OCI-LY7 (cell line): ENCODE measurements at regions not wholly inside any gene's neighbourhood (a gene's known extent, or its start where the extent isn't known, plus 50 kb on each side); places are given as distances from the start of the nearest gene placed in this dataset.

Experiments used
- BruUV-seq: library from RNA; stranded (reverse); fragments of 400-500 nt; replicated peaks from 2 replicates; lab custom pipeline; 2021; lab: Mats Ljungman, UMichigan
- CTCF ChIA-PET: fragments of 300-600 bp; sonication (Branson Sonifier 250); formaldehyde crosslinking; loops from one replicate; lab custom pipeline; 2022; ENCODE audit warnings: antibody characterized with exemption; ENCODE audit not compliant: unreplicated experiment; lab: Charles Lee
- POLR2A ChIA-PET: fragments of 300-600 bp; sonication (Branson Sonifier 250); formaldehyde crosslinking; loops from one replicate; lab custom pipeline; 2022; ENCODE audit warnings: antibody characterized with exemption; lab: Charles Lee
- DNase-seq: peaks from one replicate; pipeline ENCODE4 v3.0.0-alpha.2; 2015; ENCODE audit warnings: low spot score
- H2AFZ ChIP-seq: fragments of 200-600 bp; sonication (generic), shearing (Covaris generic); 2 replicates; pipeline ENCODE4 v1.6.1; 2014; ENCODE audit warnings: mild to moderate bottlenecking, antibody characterized with exemption, low read length, moderate library complexity
- H3K27ac ChIP-seq: fragments of 200-600 bp; sonication (generic); 2 replicates; pipeline ENCODE4 v1.5.1; 2014; ENCODE audit warnings: mixed run types, low read depth, mild to moderate bottlenecking, moderate library complexity, low read length, inconsistent platforms; ENCODE audit not compliant: poor library complexity, severe bottlenecking
- H3K36me3 ChIP-seq: fragments of 200-600 bp; sonication (generic); 2 replicates; pipeline ENCODE4 v1.6.1; 2014; ENCODE audit warnings: mild to moderate bottlenecking, antibody characterized with exemption, low read length, moderate library complexity, mixed read lengths; ENCODE audit not compliant: insufficient read depth
- H3K4me1 ChIP-seq: fragments of 200-600 bp; sonication (generic); 2 replicates; pipeline ENCODE4 v1.5.1; 2014; ENCODE audit warnings: mild to moderate bottlenecking, low read length; ENCODE audit not compliant: insufficient read depth, poor library complexity, severe bottlenecking
- H3K4me2 ChIP-seq: fragments of 200-600 bp; sonication (generic); 2 replicates; pipeline ENCODE4 v1.6.1; 2014; ENCODE audit warnings: mild to moderate bottlenecking, low read length
- H3K4me3 ChIP-seq: fragments of 200-600 bp; sonication (generic); 2 replicates; pipeline ENCODE4 v1.5.1; 2014; ENCODE audit warnings: mild to moderate bottlenecking, low read depth, low read length; ENCODE audit not compliant: poor library complexity, severe bottlenecking
- H3K79me2 ChIP-seq: fragments of 200-600 bp; sonication (generic); 2 replicates; pipeline ENCODE4 v1.6.1; 2016; ENCODE audit warnings: low read depth, mild to moderate bottlenecking, low read length, moderate library complexity, mixed read lengths; ENCODE audit not compliant: insufficient read depth
- H3K9me2 ChIP-seq: fragments of 200-600 bp; sonication (generic); 2 replicates; pipeline ENCODE4 v1.6.1; 2016; ENCODE audit warnings: mild to moderate bottlenecking, low read length, mixed read lengths; ENCODE audit not compliant: insufficient read depth
- H3K9me3 ChIP-seq: fragments of 200-600 bp; sonication (generic); 2 replicates; pipeline ENCODE4 v1.6.1; 2014; ENCODE audit warnings: mild to moderate bottlenecking, mixed run types, low read length, mixed read lengths
- H4K20me1 ChIP-seq: fragments of 200-600 bp; sonication (generic); 2 replicates; pipeline ENCODE4 v1.6.1; 2014; ENCODE audit warnings: mild to moderate bottlenecking, antibody characterized with exemption, low read length, moderate library complexity, mixed read lengths; ENCODE audit not compliant: insufficient read depth
- EZH2phosphoT487 ChIP-seq: fragments of 200-600 bp; sonication (generic); IDR thresholded peaks from 2 replicates; pipeline ENCODE4 v1.6.1; 2018; ENCODE audit warnings: low read depth, borderline replicate concordance, mild to moderate bottlenecking, mixed run types, antibody characterized with exemption, low read length, moderate library complexity, mixed read lengths
- intact Hi-C: fragments of 100-400 bp; cut with micrococcal nuclease; formaldehyde crosslinking; loops from one replicate; pipeline ENCODE4 v1.10.0; 2022; ENCODE audit not compliant: unreplicated experiment
- TF ChIP-seq, protein P1 (sequence below): fragments of 200-600 bp; sonication (generic); conservative IDR thresholded peaks from 2 replicates; pipeline ENCODE4 v1.5.1; 2014; ENCODE audit warnings: mild to moderate bottlenecking, antibody characterized with exemption, low read length, moderate library complexity, mixed read lengths

DNA sequence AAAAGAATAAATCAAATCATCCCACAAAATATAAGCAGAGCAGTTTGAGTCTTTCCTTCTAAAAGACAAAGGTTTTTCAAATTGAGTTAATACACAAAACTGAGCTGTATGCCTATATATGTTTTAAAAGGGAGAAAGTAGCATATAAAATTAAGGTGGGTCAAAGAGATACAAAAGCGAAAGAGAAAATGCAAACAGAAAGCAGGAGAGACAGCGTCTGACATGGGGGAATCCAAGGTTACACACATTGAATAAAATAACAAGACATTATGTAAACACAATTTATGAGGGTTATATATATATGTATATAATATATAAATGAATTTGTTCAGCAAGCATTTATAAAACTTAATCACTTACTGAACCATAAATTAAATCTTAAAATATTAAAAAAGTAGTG lies 276.1 kb upstream of the LCORL start:
- no peak for TF ChIP-seq EZH2phosphoT487
- TF ChIP-seq, protein P1, sequence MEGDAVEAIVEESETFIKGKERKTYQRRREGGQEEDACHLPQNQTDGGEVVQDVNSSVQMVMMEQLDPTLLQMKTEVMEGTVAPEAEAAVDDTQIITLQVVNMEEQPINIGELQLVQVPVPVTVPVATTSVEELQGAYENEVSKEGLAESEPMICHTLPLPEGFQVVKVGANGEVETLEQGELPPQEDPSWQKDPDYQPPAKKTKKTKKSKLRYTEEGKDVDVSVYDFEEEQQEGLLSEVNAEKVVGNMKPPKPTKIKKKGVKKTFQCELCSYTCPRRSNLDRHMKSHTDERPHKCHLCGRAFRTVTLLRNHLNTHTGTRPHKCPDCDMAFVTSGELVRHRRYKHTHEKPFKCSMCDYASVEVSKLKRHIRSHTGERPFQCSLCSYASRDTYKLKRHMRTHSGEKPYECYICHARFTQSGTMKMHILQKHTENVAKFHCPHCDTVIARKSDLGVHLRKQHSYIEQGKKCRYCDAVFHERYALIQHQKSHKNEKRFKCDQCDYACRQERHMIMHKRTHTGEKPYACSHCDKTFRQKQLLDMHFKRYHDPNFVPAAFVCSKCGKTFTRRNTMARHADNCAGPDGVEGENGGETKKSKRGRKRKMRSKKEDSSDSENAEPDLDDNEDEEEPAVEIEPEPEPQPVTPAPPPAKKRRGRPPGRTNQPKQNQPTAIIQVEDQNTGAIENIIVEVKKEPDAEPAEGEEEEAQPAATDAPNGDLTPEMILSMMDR: no peak
- intact Hi-C loops: no loop called here
- Histone ChIP-seq H3K4me3 (no peak overlapping the region), H3K79me2 (no peaks in the 10 kb centered on the region), H2AFZ (no peak overlapping the region), H3K9me3 (no peaks in the 10 kb centered on the region), H3K9me2 (no peaks in the 10 kb centered on the region), H3K4me1 (no peaks in the 10 kb centered on the region), H4K20me1 (no peaks in the 10 kb centered on the region), H3K4me2 (no peak overlapping the region), H3K27ac (no peak overlapping the region), H3K36me3 (no peaks in the 10 kb centered on the region)
- no peak for DNase-seq
- BruUV-seq: no TSS peak
- POLR2A ChIA-PET: interaction anchor here (1.7 kb wide), 1 partner anchor 16 kb away, joined by 5 read pairs; no protein-coding TSS in a partner anchor
- CTCF ChIA-PET: no interaction called here

DNA sequence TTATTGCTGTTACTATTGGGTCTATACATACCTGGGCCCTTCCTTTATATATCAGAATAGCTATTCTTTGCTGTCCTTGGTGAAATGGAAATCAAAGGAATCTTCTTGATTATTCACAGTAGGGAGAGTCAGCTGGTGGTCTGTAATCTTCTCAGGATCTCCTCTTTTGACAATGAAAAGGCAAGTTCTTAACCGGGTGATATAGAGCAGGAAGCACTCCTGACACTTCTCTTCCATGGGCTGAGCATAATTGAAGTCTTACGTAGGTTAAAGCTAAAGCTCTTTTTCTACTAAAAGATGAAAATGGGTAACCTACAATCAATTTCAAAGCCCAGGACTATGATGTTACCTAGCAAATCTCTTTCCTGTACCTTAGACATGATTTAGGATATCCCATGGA lies 274.9 kb upstream of the LCORL start:
- no peaks in the 10 kb centered on the region for H3K9me3 ChIP-seq
- intact Hi-C loops: no loop called here
- no peaks in the 10 kb centered on the region for H4K20me1 ChIP-seq
- H3K4me2 ChIP-seq: no peak overlapping the region
- no peaks in the 10 kb centered on the region for H3K4me1 ChIP-seq
- H3K27ac ChIP-seq: no peak overlapping the region
- no peak overlapping the region for H2AFZ ChIP-seq
- no peak overlapping the region for H3K4me3 ChIP-seq
- no peak for DNase-seq
- POLR2A ChIA-PET: interaction anchor here (0.6 to 1.7 kb wide), 4 partner anchors 9 to 166 kb away, joined by 3 to 5 read pairs (median 4); no protein-coding TSS in a partner anchor
- H3K36me3 ChIP-seq: no peaks in the 10 kb centered on the region
- TF ChIP-seq, protein P1: no peak
- no peak for TF ChIP-seq EZH2phosphoT487
- no peaks in the 10 kb centered on the region for H3K79me2 ChIP-seq
- no TSS peak for BruUV-seq
- H3K9me2 ChIP-seq: no peaks in the 10 kb centered on the region
- CTCF ChIA-PET: interaction anchor here (1.0 kb wide), 1 partner anchor 11 kb away, joined by 3 read pairs; no protein-coding TSS in a partner anchor

DNA sequence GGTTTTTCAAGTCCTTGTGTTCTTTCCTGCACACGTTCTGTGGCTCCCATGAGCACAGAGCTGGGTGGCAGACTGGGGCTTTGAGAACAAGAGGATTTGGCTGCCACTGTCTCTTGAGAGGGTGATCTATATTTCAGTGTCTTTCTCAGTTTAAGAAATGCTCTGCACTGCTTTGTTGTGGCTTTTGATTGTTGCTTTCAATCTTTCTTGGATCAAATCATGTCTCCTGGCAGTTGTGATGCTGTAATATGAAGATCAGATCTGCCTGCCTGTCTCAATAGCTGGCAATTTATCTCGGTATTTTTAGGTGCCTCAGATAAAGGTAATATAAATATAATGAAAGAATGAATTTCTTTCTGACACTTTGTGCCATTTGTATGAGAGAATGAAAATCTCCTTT lies 273.3 kb upstream of the LCORL start:
- ChIA-PET POLR2A (interaction anchor here (1.5 kb wide), 1 partner anchor 18 kb away, joined by 5 read pairs; no protein-coding TSS in a partner anchor), CTCF (no interaction called here)
- H3K36me3 ChIP-seq: no peaks in the 10 kb centered on the region
- TF ChIP-seq EZH2phosphoT487: no peak
- H3K4me3 ChIP-seq: no peak overlapping the region
- no peak overlapping the region for H3K4me2 ChIP-seq
- H3K4me1 ChIP-seq: no peaks in the 10 kb centered on the region
- H2AFZ ChIP-seq: no peak overlapping the region
- H3K9me3 ChIP-seq: no peaks in the 10 kb centered on the region
- H4K20me1 ChIP-seq: no peaks in the 10 kb centered on the region
- H3K79me2 ChIP-seq: no peaks in the 10 kb centered on the region
- intact Hi-C loops: no loop called here
- H3K9me2 ChIP-seq: no peaks in the 10 kb centered on the region
- BruUV-seq: no TSS peak
- H3K27ac ChIP-seq: no peak overlapping the region
- no peak for DNase-seq
